ENCODE measurements at regions not wholly inside any gene's neighbourhood (a gene's known extent, or its start where the extent isn't known, plus 50 kb on each side); places are given as distances from the start of the nearest gene placed in this dataset.
"Not testable (repeated sequence)": the region's sequence is repeated elsewhere in the genome, so short reads cannot be mapped to it uniquely, and the experiment has no call there.

DNA sequence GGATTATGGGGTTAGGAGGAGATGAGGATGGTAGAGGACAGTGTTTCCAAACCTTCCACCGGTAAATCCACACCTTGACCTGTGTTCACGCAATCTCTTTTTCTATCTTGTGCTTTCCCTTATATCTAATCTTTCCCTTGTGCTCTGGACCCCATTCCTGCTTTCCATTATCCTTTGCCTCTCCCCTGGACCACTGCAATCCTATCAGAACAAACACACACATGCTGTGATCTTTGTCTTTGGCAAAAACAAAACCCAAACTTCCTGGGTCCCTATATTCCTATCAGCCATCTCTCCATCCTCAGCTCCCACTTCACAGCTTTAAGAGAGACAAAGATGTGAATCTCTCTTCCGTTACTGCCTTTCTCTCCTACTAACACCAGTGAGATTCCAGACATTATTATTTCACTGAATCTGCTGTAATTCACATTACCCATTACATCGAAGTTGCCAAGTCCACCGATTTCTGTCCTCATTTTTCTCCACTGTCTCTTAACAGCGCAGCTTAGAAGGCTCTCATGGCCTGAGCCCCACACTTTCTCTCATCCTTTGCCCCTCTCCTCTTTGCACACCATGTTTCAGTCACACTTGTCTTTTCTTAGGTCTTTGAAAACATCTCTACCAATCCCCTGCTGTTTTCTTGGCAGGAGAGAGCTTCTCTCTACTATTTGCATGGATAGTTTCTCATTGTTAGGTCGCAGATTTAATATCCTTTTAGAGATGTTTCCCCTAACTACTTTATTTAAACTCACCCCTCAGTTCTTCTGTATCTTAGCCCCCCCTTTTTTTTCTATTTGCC, 230.0 kb upstream of the B3GALT2 start:
- no peak for DNase-seq (ENCODE audit: low read depth in 2 of 2)

DNA sequence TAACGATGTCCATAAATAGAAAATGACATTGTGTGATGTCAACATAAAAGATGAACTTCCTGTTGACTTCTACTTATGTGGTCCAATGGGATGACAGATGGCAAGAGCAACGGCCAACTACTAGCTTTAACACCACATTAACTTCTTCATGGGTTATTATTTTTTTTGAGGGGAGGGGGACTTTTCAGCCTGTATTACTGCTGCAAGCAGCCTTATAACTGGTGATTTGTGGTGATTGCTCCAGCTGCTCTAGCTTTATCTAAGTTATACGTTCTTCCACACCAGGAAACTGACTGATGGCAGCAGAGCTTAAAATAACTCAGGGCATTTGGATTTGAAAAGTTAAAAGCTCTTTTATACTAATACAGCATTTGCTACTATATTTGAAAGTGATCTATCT, 228.8 kb upstream of the B3GALT2 start:
- DNase-seq (ENCODE audit: low read depth in 2 of 2): no peak

DNA sequence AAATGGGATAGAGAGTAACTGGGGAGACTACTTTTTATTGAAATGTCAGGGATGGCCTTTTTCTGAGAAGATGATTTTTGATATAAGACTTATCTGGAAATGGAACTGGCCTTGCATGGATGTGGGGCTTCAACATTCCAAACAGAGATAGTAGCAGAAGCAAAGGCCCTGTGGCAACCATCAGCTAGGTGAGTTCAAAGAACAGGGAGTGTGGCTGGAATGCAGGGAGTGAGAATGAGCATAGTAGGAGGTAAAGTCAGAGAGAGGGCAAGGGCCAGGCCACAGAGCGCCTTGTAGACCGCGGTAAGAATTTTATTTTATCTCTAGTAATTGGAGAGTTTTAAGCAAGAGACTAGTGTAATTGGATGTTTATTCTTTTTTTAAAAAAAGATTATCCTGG, 227.0 kb upstream of the B3GALT2 start:
- DNase-seq (ENCODE audit: low read depth in 2 of 2): no peak

GRCh38 chr1:193412748-193413147, 226.3 kb upstream of the B3GALT2 start:
- DNase-seq (ENCODE audit: low read depth in 2 of 2): no peak

DNA sequence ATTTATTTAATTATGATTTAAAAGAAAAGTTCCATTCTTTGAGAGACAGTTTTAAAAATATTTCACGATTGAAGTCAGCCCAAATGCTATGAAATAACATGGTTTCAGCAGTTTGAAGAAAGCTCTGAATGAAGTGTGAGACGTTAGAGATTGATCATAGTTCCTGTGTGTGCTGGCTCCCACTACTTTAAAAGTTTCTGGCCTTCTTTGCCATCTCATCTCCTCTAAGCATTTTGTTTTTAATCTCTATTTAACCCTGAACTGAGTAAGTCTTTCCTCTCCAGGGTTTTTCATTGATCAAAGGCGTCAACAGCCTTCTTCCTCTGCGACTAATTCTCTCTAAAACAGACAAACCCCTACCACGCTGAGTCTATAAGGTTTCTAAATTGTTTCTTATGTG, 225.3 kb upstream of the B3GALT2 start:
- no peak for DNase-seq (ENCODE audit: low read depth in 2 of 2)

- DNase-seq (ENCODE audit: low read depth in 2 of 2): no peak
Measured at GRCh38 chr1:193411215-193411614, 224.8 kb upstream of the B3GALT2 start.

- no peak for DNase-seq (ENCODE audit: low read depth in 2 of 2)
Measured at GRCh38 chr1:193408782-193409293, 222.4 kb upstream of the B3GALT2 start.

DNA sequence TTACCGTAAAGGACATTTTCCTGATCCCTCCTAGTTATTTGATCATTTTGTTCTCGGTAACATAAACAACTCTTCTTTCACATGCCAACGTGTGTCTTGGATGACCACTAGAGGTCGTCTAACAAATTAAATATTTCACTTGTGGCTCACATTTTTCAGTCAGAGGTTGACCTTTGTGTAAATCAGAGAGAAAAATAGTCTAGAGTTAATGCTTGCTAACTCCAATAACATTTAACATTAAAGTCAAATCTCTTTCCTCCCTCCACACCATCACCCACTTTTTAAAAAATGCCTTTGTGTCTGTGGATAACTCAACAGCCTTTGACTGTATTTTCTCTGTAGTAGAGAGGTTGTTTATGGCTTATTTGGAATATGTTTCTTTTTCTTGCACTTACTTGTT, 220.5 kb upstream of the B3GALT2 start:
- no peak for DNase-seq (ENCODE audit: low read depth in 2 of 2)

DNA sequence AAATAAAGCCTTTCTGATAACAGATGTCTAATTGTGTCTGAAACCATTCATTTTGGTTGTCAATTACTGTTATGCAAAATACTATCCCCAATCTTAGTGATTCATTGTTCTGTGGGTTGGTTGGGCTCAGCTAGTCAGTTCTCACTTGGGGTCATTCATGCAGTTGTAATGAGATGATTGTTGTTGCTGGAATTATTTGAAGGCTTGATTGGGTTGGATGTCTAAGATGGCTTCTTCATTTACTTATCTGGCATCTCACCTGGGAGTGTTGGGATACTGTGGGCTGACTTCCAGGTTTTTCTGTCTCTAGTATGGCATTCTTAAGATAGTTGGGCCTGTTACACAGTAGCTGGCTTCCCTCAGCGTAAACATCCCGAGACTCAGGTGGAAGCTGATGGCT, 217.8 kb upstream of the B3GALT2 start:
- DNase-seq (ENCODE audit: low read depth in 2 of 2): no peak

DNA sequence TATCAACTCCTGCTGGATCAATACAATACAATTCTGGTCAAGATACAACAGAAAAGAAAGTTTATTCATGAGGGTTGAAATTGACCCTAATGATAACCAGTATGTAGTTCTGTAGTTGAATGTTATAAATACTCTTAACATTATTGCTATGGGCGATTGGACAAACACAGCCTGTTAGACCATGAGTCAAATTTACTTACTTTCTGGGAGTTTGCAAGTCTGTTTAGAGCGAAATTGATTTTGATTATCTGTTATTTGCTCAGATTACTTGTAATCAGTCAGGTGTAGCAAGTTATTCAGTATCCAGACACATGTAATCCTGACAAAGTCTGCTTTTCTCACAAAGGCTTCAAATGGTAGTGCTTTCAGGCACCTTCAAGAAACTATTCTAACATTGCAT, 216.6 kb upstream of the B3GALT2 start:
- DNase-seq (ENCODE audit: low read depth in 2 of 2): no peak

DNA sequence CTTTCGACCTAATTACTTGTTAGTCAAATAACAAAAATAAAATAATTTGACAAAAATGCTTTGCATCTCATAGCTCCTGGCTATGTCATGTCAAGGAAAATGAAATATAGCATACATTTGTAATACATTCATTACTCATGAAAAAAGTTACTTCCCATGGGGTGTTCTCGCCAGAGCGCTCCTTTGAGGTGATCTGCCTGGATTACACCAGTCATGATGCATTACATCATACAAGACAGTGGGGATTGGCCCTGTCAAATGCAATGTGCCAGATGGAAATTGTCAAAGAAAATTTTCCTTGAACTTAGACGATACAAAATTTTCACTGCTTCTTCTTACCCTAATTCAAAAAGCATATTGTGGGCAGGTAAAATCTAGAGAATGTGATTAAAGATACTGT, 215.6 kb upstream of the B3GALT2 start:
- DNase-seq (ENCODE audit: low read depth in 2 of 2): no peak

DNA sequence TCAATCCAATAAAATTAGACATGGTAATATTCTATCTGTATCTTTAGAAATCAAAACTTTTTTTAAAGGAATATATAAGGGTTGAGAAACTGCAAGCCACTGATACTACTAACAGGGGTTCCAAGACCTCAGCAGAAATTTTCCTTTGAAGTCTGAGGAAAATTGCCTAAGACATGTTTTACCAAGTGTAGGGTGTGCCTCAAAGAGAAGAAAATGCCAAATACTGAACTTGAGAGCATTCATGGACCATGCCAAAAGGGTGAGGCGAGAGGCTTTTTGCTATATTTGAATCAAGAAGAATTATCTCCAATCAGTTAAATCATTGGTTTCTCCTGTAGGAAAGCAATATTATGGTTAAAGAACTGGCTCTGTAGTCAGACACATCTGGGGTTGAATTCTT, 207.9 kb upstream of the B3GALT2 start:
- no peak for DNase-seq (ENCODE audit: low read depth in 2 of 2)

- no peak for DNase-seq (ENCODE audit: low read depth in 2 of 2)
Measured at GRCh38 chr1:193392686-193393085, 206.3 kb upstream of the B3GALT2 start.

DNA sequence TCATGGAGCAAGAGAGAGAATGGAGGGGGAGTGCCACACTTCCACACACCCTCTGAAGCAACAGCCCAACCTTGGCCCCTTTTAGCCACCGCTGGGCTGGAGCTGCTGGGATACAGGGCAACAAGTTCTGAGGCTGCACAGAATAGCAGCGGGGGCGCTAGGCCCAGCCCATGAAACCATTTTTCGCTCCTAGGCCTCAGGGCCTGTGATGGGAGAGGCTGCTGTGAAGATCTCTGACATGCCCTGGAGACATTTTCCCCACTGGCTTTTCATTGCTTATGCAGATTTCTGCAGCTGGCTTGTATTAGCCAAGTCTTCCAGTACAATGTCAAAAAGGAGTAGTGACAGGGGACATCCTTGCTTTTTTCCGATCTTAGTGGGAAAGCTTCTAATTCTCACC, 202.3 kb upstream of the B3GALT2 start:
- no peak for DNase-seq (ENCODE audit: low read depth in 2 of 2)

DNA sequence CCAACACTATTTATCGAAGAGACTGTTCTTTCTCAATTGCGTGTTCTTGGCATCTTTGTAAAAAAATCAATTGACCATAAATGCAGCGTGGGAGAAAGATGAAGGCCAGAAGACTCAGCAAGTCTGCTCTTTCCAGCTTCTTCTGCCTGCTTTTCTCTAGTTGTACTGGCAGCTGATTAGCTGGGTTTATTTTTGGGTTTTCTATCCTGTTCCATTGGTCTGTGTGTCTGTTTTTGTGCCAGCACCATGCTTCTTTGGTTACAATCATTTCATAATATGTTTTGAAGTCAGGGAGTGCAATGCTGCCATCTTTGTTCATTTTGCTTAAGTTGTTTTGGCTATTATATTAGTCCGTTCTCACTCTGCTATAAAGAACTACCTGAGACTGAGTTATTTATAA, 201.8 kb upstream of the B3GALT2 start:
- no peak for DNase-seq (ENCODE audit: low read depth in 2 of 2)

DNA sequence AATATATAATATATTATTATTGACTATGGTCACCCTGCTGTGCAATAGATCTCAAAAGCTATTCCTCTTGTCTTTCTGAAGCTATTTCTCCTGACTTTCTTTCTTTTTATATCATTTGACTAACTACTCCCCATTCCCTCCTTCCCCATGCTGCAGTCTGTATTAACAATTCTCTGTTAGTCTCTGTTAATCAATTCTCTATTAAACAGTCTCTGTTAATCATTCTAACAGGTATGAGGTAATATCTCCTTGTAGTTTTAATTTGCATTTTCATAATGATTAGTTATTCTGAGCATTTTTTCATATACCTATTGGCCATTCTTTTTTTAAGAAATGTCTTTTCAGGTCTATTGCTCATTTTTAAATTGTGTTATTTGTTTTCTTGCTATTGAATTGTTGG, 201.0 kb upstream of the B3GALT2 start:
- no peak for DNase-seq (ENCODE audit: low read depth in 2 of 2)

DNA sequence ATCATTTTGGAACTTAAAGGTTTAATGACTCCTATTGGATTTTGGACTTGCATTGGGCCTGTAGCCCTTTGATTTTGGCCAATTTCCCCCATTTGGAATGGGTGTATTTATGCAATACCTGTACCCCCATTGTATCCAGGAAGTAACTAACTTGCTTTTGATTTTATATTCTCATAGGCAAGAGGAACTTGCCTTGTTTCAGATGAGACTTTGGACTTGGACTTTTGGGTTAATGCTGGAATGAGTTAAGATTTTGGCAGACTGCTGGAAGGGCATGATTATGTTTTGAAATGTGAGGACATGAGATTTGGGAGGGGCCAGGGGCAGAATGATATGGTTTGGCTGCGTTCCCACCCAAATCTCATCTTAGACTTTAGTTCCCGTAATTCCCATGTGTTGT, 192.0 kb upstream of the B3GALT2 start:
- not testable (repeated sequence) for DNase-seq (ENCODE audit: low read depth in 2 of 2)

DNA sequence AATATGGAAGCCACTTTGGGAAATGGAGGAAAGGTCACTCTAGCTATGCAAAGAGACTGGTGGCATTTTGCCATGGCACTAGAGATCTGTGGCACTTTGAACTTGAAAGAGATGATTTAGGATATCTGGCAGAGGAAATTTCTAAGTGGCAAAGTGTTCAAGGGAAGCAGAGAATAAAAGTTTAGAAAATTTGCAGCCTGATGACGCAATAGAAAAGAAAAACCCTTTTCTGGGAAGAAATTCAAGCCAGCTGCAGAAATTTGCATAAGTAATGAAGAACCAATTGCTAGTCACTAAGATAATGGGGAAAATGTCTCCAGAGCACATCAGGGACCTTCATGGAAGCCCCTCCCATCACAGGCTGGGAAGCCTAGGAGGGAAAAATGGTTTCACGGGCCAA, 191.1 kb upstream of the B3GALT2 start:
- no peak for DNase-seq (ENCODE audit: low read depth in 2 of 2)

- no peak for DNase-seq (ENCODE audit: low read depth in 2 of 2)
Measured at GRCh38 chr1:193372553-193372952, 186.1 kb upstream of the B3GALT2 start.

GRCh38 chr1:193368302-193368701, 181.9 kb upstream of the B3GALT2 start:
- DNase-seq (ENCODE audit: low read depth in 2 of 2): no peak

- DNase-seq (ENCODE audit: low read depth in 2 of 2): no peak
Measured at GRCh38 chr1:193367863-193368262, 181.4 kb upstream of the B3GALT2 start.

- no peak for DNase-seq (ENCODE audit: low read depth in 2 of 2)
Measured at GRCh38 chr1:193366764-193367507, 180.5 kb upstream of the B3GALT2 start.

DNA sequence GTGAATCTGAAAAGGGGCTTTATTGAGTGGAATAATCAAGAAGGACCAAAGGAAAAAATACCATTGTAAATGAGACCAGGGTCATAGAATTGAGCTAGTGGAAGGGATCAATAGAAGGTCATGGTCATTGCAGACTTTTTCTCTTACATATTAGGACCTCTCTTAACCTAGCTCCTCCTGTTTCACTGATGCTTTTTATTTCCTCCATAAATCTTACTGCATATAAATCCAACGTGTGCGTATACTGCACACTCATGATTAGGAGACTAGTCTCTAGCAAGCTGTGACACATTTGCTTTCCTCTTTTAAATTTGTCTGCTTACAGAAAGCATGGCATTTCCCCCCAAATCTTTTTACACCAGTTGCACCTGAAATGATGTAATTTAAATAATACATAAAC, 179.6 kb upstream of the B3GALT2 start:
- DNase-seq (ENCODE audit: low read depth in 2 of 2): no peak
